ENCODE measurements at regions not wholly inside any gene's neighbourhood (a gene's known extent, or its start where the extent isn't known, plus 50 kb on each side); places are given as distances from the start of the nearest gene placed in this dataset.

DNA sequence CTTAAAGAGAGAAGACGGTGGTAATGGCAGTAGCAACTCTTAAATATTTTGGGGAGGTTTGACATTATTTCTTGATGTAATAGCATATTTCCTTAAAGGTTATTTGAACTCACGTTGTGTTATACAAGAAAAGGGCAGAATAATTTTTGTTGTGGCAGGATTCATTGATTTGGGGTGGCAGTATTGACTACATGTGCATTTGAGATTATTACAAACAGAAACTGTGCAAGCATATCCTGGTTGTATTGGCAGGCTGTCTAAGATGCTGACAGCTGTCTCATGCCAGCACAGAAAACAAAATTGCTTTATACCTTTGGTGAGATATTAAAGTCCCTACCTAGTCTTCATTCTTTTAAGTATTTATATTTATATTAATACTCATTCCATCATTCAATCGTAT is 300.7 kb upstream of the MAGEC2 start:
- CTCF ChIA-PET, result no interaction called here
- no peak overlapping the region for H3K9ac ChIP-seq (replicated peaks; ENCODE audit: extremely low read depth, insufficient read depth, low read length)
- no peak overlapping the region for H3K4me3 ChIP-seq (replicated peaks in 1 of 3; ENCODE audit: insufficient read depth in 1 of 3, low read depth in 1 of 3, low read length in 3 of 3)
- FAIRE-seq (no peak), DNase-seq (ENCODE audit: low read depth, low spot score) (no peak)
- intact Hi-C loops (cut with micrococcal nuclease), result no loop called here
- no peaks in the 10 kb centered on the region for H3K9me3 ChIP-seq (replicated peaks; ENCODE audit: control insufficient read depth, insufficient read depth, low read length)
- no peaks in the 10 kb centered on the region for H3K36me3 ChIP-seq (ENCODE audit: control insufficient read depth in 2 of 2, extremely low read depth in 1 of 2, insufficient read depth in 2 of 2, low read length in 2 of 2)
- H2AFZ ChIP-seq (ENCODE audit: low read depth, low read length), result no peak overlapping the region
- POLR2A ChIA-PET, result no interaction called here
- H3K4me1 ChIP-seq (ENCODE audit: control insufficient read depth, extremely low read depth, insufficient read depth, low read length), result no peaks in the 10 kb centered on the region
- TF ChIP-seq GATA2 (IDR thresholded peaks at IDR 0.05; ENCODE audit: insufficient read depth, insufficient read length, low read depth, low read length) (no peak), MYC (IDR thresholded peaks at IDR 0.05; ENCODE audit: low read depth, low read length) (no peak), POLR2AphosphoS5 (IDR thresholded peaks at IDR 0.05; ENCODE audit: insufficient read depth, low read depth, low read length) (no peak), CTCF (IDR thresholded peaks at IDR 0.05; ENCODE audit: extremely low read depth in 1 of 2, insufficient read depth in 1 of 2, low read depth in 1 of 2, low read length in 2 of 2) (no peak), POLR2A (IDR thresholded peaks at IDR 0.05; ENCODE audit: low read depth, low read length) (no peak), FOS (IDR thresholded peaks at IDR 0.05; ENCODE audit: borderline replicate concordance, insufficient read depth, low read length) (no peak), JUN (IDR thresholded peaks at IDR 0.05; ENCODE audit: borderline replicate concordance, insufficient read depth, insufficient read length, low read depth) (no peak), EZH2 (IDR thresholded peaks at IDR 0.05; ENCODE audit: borderline replicate concordance, low read depth, low read length, severe bottlenecking) (no peak)
- TF ChIP-seq, protein P1, sequence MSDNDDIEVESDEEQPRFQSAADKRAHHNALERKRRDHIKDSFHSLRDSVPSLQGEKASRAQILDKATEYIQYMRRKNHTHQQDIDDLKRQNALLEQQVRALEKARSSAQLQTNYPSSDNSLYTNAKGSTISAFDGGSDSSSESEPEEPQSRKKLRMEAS (IDR thresholded peaks at IDR 0.05; ENCODE audit: insufficient read depth, insufficient read length), result no peak
- no peak overlapping the region for H3K27ac ChIP-seq (ENCODE audit: insufficient read depth, low read depth, low read length)
- H3K9me1 ChIP-seq (replicated peaks; ENCODE audit: control insufficient read depth, extremely low read depth, insufficient read depth, low read length), result no peaks in the 10 kb centered on the region
- H4K20me1 ChIP-seq (replicated peaks; ENCODE audit: control insufficient read depth, extremely low read depth, insufficient read depth, low read length), result no peaks in the 10 kb centered on the region
- no TSS peak for BruUV-seq (replicated peaks)
- no peaks in the 10 kb centered on the region for H3K27me3 ChIP-seq (ENCODE audit: control insufficient read depth in 2 of 2, insufficient read depth in 2 of 2, low read length in 2 of 2)
- H3K79me2 ChIP-seq (ENCODE audit: control insufficient read depth, insufficient read depth, low read length), result no peaks in the 10 kb centered on the region
- no peak overlapping the region for H3K4me2 ChIP-seq (ENCODE audit: insufficient read depth, low read length)
- dilution Hi-C loops (cut with MboI; ENCODE audit: extremely low pct_ligation_motif_present, low sequenced_read_pairs), result no loop called here
